NT2/D1 (cell line): ENCODE measurements at regions not wholly inside any gene's neighbourhood (a gene's known extent, or its start where the extent isn't known, plus 50 kb on each side); places are given as distances from the start of the nearest gene placed in this dataset.
"Not testable (repeated sequence)": the region's sequence is repeated elsewhere in the genome, so short reads cannot be mapped to it uniquely, and the experiment has no call there.

Experiments used
- SUZ12 ChIP-seq: IDR thresholded peaks from 2 replicates; pipeline ENCODE4 v1.6.1; 2011; ENCODE audit not compliant: insufficient read length, insufficient read depth; ENCODE audit errors: extremely low read depth
- ZNF274 ChIP-seq: IDR thresholded peaks from 2 replicates; pipeline ENCODE4 v1.6.1; 2011; ENCODE audit warnings: mild to moderate bottlenecking, low read depth, low read length

DNA sequence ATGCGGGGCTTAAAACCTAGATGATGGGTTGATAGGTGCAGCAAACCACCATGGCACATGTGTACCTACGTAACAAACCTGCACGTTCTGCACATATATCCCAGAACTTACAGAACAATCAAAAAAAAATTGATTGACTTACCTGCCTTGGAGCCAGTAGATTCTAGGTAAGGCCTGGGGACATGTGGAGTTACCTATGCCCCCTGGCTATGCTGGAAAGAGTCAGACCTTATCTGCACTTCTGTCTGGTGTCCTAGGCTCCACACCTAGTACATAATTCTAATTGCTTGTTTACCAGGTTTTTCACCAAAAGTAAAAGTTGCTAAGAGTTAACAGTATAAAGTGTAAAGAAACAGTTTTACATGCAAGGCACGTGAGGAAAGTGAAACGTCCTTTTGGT, 53.6 kb upstream of the GPD1L start:
- not testable (repeated sequence) for TF ChIP-seq ZNF274, SUZ12
